ENCODE measurements at regions not wholly inside any gene's neighbourhood (a gene's known extent, or its start where the extent isn't known, plus 50 kb on each side); places are given as distances from the start of the nearest gene placed in this dataset.

DNA sequence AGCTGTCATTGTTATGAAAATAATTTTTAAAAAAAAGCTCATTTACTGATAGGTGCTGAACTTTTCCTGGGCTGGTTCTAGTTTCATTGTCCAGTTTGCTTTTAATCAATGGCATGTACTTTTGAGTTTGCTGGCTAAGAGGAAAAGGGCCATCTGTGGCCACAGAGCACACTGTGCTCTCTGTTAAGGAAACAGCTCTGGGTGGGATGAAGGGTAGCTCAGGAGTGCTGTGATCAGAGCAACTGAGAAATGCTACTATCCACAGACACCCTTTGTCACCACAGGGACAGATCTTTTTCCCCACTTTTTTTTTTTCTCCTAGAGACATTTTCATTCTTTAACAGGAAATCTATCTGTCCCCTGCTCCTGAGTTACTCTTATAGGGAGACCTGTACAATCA, 387.1 kb upstream of the PRICKLE1 start:
- no peak overlapping the region for H2BK5ac ChIP-seq (ENCODE audit: insufficient read length, low read length)
- Mint-ChIP-seq H3K4me3 (no peak overlapping the region), H3K9me3 (peaks cover 10 to 13% of the 10 kb centered on the region in 2 experiments), H3K27me3 (ENCODE audit: low read depth) (no peaks in the 10 kb centered on the region), H3K36me3 (ENCODE audit: insufficient read depth in 1 of 3, low read depth in 3 of 3) (peaks cover 2 to 13% (median 3%) of the 10 kb centered on the region in 3 experiments; a peak in 5 of 7 replicates), H3K27ac (no peak overlapping the region), H3K4me1 (peaks cover 14% of the 10 kb centered on the region in 2 experiments)
- no peaks in the 10 kb centered on the region for H3K4me1 ChIP-seq (ENCODE audit: insufficient read depth, low read length)
- no peak overlapping the region for H3K23ac ChIP-seq (ENCODE audit: insufficient read length, low read depth, low read length)
- no peaks in the 10 kb centered on the region for H3K79me1 ChIP-seq (ENCODE audit: insufficient read depth, low read depth, low read length, poor library complexity, severe bottlenecking)
- H3K27ac ChIP-seq (ENCODE audit: insufficient read length, low read depth, low read length), result no peak overlapping the region
- H3K4ac ChIP-seq (ENCODE audit: low read depth, low read length), result no peak overlapping the region
- no peak overlapping the region for H3K9ac ChIP-seq (ENCODE audit: extremely low read depth, insufficient read length, low read length)
- TF ChIP-seq, protein P1, sequence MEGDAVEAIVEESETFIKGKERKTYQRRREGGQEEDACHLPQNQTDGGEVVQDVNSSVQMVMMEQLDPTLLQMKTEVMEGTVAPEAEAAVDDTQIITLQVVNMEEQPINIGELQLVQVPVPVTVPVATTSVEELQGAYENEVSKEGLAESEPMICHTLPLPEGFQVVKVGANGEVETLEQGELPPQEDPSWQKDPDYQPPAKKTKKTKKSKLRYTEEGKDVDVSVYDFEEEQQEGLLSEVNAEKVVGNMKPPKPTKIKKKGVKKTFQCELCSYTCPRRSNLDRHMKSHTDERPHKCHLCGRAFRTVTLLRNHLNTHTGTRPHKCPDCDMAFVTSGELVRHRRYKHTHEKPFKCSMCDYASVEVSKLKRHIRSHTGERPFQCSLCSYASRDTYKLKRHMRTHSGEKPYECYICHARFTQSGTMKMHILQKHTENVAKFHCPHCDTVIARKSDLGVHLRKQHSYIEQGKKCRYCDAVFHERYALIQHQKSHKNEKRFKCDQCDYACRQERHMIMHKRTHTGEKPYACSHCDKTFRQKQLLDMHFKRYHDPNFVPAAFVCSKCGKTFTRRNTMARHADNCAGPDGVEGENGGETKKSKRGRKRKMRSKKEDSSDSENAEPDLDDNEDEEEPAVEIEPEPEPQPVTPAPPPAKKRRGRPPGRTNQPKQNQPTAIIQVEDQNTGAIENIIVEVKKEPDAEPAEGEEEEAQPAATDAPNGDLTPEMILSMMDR (conservative IDR thresholded peaks at IDR 0.05), result no peak
- no peak overlapping the region for H3K4me2 ChIP-seq (ENCODE audit: insufficient read depth, insufficient read length, low read length)
- no peak for DNase-seq
- no peak overlapping the region for H3K56ac ChIP-seq (ENCODE audit: insufficient read length, low read depth, low read length)
- no peaks in the 10 kb centered on the region for H4K20me1 ChIP-seq (ENCODE audit: control insufficient read depth, insufficient read depth, insufficient read length)
- no peak overlapping the region for H2BK15ac ChIP-seq (ENCODE audit: low read depth, low read length)
- H4K5ac ChIP-seq (ENCODE audit: insufficient read length, low read depth, low read length), result no peak overlapping the region
- H3T11ph ChIP-seq (ENCODE audit: low read length), result no peak overlapping the region
- H3K14ac ChIP-seq (ENCODE audit: insufficient read depth, low read length), result no peak overlapping the region
- no peak overlapping the region for H2BK120ac ChIP-seq (ENCODE audit: low read depth, low read length, poor library complexity, severe bottlenecking)
- H2BK20ac ChIP-seq (ENCODE audit: low read depth, low read length, poor library complexity, severe bottlenecking), result no peak overlapping the region
- no peaks in the 10 kb centered on the region for H3K9me3 ChIP-seq (ENCODE audit: control insufficient read depth, low read depth, low read length)
- no peaks in the 10 kb centered on the region for H3K27me3 ChIP-seq (ENCODE audit: insufficient read depth, low read length)
- H4K8ac ChIP-seq (replicated peaks; ENCODE audit: insufficient read length, low read depth, low read length), result no peak overlapping the region
- no peak overlapping the region for H2AK5ac ChIP-seq (ENCODE audit: insufficient read length, low read length)
- no peak overlapping the region for H2BK12ac ChIP-seq (ENCODE audit: insufficient read length, low read depth, low read length)
- H3K18ac ChIP-seq (ENCODE audit: insufficient read length, low read depth, low read length), result no peak overlapping the region
- H4K91ac ChIP-seq (ENCODE audit: insufficient read length, low read depth, low read length), result no peak overlapping the region
- H2AFZ ChIP-seq (ENCODE audit: low read length), result no peak overlapping the region
- H3K79me2 ChIP-seq (ENCODE audit: insufficient read depth, low read length), result no peaks in the 10 kb centered on the region
- H3K23me2 ChIP-seq (ENCODE audit: insufficient read length, low read depth, low read length, poor library complexity, severe bottlenecking), result no peaks in the 10 kb centered on the region
